ENCODE measurements at regions not wholly inside any gene's neighbourhood (a gene's known extent, or its start where the extent isn't known, plus 50 kb on each side); places are given as distances from the start of the nearest gene placed in this dataset.

DNA sequence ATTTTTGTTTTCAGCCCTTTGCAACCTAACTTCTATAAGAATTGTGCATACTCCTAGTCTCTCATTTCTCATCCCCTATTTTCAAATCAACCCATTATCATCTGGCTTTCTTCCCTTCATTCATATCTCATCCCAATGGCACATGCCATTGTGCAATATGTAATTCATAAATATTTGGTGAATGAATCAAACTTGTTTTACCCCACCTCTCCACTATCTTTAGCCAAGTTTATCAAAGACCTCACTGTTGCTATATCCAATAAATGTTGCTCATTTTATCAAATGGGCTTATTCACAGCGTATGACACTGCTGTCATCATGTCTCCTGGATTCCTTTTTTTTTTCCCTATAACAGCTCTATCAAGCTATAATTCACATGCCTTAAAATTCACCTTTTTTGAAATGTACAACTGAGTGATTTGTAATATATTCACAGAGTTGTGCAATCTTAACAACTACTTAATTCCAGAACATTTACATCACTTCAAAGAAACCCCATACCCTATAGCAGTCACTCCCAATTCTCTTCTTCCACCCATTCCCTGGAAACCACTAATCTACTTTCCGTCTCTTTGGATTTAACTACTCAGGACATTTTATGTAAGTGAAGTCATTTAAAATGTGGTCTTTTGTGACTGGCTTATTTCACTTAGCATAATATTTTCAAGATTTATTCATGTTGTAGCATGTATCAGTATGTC, 214.4 kb upstream of the PAPPA start:
- FAIRE-seq (peak; percentile 90), DNase-seq (ENCODE audit: low read depth in 1 of 2, low spot score in 1 of 2) (peak in 1 of 2 experiments; percentile 69), ATAC-seq (peak; percentile 14 to 50; a peak in 4 of 6 replicates)
- peaks cover 58% of the 10 kb centered on the region for H3K9me3 ChIP-seq
- 41% methylated on average over 2 of the region's 2 CpGs for WGBS (ENCODE audit: missing lambda C conversion rate)
- peaks cover 39% of the 10 kb centered on the region for H3K4me1 ChIP-seq
- no peak overlapping the region for H3K4me2 ChIP-seq
- ChIA-PET POLR2A (interaction anchor here (0.6 kb wide), 1 partner anchor 748 kb away, joined by 5 read pairs; the partner anchor contains the start of gene TRIM32), CTCF (interaction anchor here (1.2 to 2.2 kb wide), 5 partner anchors 10 to 346 kb away, joined by 3 to 7 read pairs (median 4); no protein-coding TSS in a partner anchor)
- peak overlapping the region; percentile 71 to 99 for H3K27ac ChIP-seq
- no peak overlapping the region for H3K4me3 ChIP-seq
- no peak for TF ChIP-seq MAFK (IDR thresholded peaks at IDR 0.05; ENCODE audit: partially characterized antibody)
- no peak for TF ChIP-seq CBX2 (IDR thresholded peaks at IDR 0.05; ENCODE audit: borderline replicate concordance, low read depth)
- TF ChIP-seq, protein P1, sequence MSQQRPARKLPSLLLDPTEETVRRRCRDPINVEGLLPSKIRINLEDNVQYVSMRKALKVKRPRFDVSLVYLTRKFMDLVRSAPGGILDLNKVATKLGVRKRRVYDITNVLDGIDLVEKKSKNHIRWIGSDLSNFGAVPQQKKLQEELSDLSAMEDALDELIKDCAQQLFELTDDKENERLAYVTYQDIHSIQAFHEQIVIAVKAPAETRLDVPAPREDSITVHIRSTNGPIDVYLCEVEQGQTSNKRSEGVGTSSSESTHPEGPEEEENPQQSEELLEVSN (IDR thresholded peaks at IDR 0.05; ENCODE audit: borderline replicate concordance, low read depth) = no peak
- peak in 1 of 2 experiments; percentile 12; a peak in 1 of 5 replicates for TF ChIP-seq RAD21 (conservative IDR thresholded peaks at IDR 0.05 in 1 of 2, IDR thresholded peaks at IDR 0.05 in 1 of 2)
- TF ChIP-seq, protein P2, sequence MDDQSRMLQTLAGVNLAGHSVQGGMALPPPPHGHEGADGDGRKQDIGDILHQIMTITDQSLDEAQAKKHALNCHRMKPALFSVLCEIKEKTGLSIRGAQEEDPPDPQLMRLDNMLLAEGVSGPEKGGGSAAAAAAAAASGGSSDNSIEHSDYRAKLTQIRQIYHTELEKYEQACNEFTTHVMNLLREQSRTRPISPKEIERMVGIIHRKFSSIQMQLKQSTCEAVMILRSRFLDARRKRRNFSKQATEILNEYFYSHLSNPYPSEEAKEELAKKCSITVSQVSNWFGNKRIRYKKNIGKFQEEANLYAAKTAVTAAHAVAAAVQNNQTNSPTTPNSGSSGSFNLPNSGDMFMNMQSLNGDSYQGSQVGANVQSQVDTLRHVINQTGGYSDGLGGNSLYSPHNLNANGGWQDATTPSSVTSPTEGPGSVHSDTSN (IDR thresholded peaks at IDR 0.05) = 0 out of 2 replicates have a peak, but pooled peaks have one; percentile 28
- no peak for TF ChIP-seq CHD4 (IDR thresholded peaks at IDR 0.05; ENCODE audit: borderline replicate concordance)
- TF ChIP-seq HDAC2 (IDR thresholded peaks at IDR 0.05) = no peak
- no peak for TF ChIP-seq NFE2L2 (conservative IDR thresholded peaks at IDR 0.05; ENCODE audit: low read length)
- no peak for TF ChIP-seq NR3C1 (IDR thresholded peaks at IDR 0.05)
- TF ChIP-seq ZNF302 (CRISPR knock-in tag; IDR thresholded peaks at IDR 0.05) = no peak
- TF ChIP-seq JUN (IDR thresholded peaks at IDR 0.05) = peak in 1 of 2 experiments; percentile 54; a peak in 1 of 5 replicates
- no peak for TF ChIP-seq POLR2AphosphoS2 (conservative IDR thresholded peaks at IDR 0.05; ENCODE audit: low read length)
- no peak for TF ChIP-seq CBX8 (IDR thresholded peaks at IDR 0.05)
- no peak for TF ChIP-seq TFCP2L1 (CRISPR knock-in tag; IDR thresholded peaks at IDR 0.05)
- TF ChIP-seq HEYL (CRISPR knock-in tag; IDR thresholded peaks at IDR 0.05) = no peak
- TF ChIP-seq, protein P3, sequence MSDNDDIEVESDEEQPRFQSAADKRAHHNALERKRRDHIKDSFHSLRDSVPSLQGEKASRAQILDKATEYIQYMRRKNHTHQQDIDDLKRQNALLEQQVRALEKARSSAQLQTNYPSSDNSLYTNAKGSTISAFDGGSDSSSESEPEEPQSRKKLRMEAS (IDR thresholded peaks at IDR 0.05) = peak; percentile 75
- no peak for TF ChIP-seq RNF2 (IDR thresholded peaks at IDR 0.05; ENCODE audit: borderline replicate concordance, low read depth)
- TF ChIP-seq, protein P4, sequence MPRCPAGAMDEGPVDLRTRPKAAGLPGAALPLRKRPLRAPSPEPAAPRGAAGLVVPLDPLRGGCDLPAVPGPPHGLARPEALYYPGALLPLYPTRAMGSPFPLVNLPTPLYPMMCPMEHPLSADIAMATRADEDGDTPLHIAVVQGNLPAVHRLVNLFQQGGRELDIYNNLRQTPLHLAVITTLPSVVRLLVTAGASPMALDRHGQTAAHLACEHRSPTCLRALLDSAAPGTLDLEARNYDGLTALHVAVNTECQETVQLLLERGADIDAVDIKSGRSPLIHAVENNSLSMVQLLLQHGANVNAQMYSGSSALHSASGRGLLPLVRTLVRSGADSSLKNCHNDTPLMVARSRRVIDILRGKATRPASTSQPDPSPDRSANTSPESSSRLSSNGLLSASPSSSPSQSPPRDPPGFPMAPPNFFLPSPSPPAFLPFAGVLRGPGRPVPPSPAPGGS (IDR thresholded peaks at IDR 0.05) = peak; percentile 54; the same call in 1 of the 3 replicates
- TF ChIP-seq TP53 (CRISPR knock-in tag; IDR thresholded peaks at IDR 0.05) = no peak
- TF ChIP-seq KDM5A (IDR thresholded peaks at IDR 0.05) = no peak
- no peak for TF ChIP-seq KDM1A (IDR thresholded peaks at IDR 0.05; ENCODE audit: low read depth)
- TF ChIP-seq, protein P5, sequence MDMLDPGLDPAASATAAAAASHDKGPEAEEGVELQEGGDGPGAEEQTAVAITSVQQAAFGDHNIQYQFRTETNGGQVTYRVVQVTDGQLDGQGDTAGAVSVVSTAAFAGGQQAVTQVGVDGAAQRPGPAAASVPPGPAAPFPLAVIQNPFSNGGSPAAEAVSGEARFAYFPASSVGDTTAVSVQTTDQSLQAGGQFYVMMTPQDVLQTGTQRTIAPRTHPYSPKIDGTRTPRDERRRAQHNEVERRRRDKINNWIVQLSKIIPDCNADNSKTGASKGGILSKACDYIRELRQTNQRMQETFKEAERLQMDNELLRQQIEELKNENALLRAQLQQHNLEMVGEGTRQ (IDR thresholded peaks at IDR 0.05) = no peak
- TF ChIP-seq MYC (IDR thresholded peaks at IDR 0.05; ENCODE audit: borderline replicate concordance, low read length) = no peak
- TF ChIP-seq, protein P6, sequence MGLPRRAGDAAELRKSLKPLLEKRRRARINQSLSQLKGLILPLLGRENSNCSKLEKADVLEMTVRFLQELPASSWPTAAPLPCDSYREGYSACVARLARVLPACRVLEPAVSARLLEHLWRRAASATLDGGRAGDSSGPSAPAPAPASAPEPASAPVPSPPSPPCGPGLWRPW (IDR thresholded peaks at IDR 0.05) = peak; percentile 25
- no peak for TF ChIP-seq ZFP36 (IDR thresholded peaks at IDR 0.05; ENCODE audit: borderline replicate concordance, partially characterized antibody)
- TF ChIP-seq, protein P7, sequence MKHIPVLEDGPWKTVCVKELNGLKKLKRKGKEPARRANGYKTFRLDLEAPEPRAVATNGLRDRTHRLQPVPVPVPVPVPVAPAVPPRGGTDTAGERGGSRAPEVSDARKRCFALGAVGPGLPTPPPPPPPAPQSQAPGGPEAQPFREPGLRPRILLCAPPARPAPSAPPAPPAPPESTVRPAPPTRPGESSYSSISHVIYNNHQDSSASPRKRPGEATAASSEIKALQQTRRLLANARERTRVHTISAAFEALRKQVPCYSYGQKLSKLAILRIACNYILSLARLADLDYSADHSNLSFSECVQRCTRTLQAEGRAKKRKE (CRISPR knock-in tag; IDR thresholded peaks at IDR 0.05; ENCODE audit: low read depth) = no peak
- TF ChIP-seq FOSL2 (IDR thresholded peaks at IDR 0.05) = peak; percentile 61; the same call in 1 of the 2 replicates
- TF ChIP-seq FOSL2 (CRISPR knock-in tag; IDR thresholded peaks at IDR 0.05) = peak; percentile 78
- TF ChIP-seq HOXB13 (CRISPR knock-in tag; IDR thresholded peaks at IDR 0.05; ENCODE audit: low read depth) = no peak
- TF ChIP-seq, protein P8, sequence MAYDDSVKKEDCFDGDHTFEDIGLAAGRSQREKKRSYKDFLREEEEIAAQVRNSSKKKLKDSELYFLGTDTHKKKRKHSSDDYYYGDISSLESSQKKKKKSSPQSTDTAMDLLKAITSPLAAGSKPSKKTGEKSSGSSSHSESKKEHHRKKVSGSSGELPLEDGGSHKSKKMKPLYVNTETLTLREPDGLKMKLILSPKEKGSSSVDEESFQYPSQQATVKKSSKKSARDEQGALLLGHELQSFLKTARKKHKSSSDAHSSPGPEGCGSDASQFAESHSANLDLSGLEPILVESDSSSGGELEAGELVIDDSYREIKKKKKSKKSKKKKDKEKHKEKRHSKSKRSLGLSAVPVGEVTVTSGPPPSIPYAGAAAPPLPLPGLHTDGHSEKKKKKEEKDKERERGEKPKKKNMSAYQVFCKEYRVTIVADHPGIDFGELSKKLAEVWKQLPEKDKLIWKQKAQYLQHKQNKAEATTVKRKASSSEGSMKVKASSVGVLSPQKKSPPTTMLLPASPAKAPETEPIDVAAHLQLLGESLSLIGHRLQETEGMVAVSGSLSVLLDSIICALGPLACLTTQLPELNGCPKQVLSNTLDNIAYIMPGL (CRISPR knock-in tag; IDR thresholded peaks at IDR 0.05; ENCODE audit: borderline replicate concordance) = no peak
- peak; percentile 85 to 91 for TF ChIP-seq CEBPB (IDR thresholded peaks at IDR 0.05)
- peak; percentile 81; the same call in 1 of the 2 replicates for TF ChIP-seq GATA3 (IDR thresholded peaks at IDR 0.05; ENCODE audit: borderline replicate concordance)
- TF ChIP-seq POLR2A (IDR thresholded peaks at IDR 0.05; ENCODE audit: low read length) = no peak
- TF ChIP-seq ZSCAN20 (CRISPR knock-in tag; IDR thresholded peaks at IDR 0.05) = no peak
- TF ChIP-seq EP300 (IDR thresholded peaks at IDR 0.05) = peak; percentile 49 to 60; a peak in 2 of 5 replicates
- no peak for TF ChIP-seq CHD2 (IDR thresholded peaks at IDR 0.05; ENCODE audit: low read length, partially characterized antibody)
